ENCODE measurements at regions not wholly inside any gene's neighbourhood (a gene's known extent, or its start where the extent isn't known, plus 50 kb on each side); places are given as distances from the start of the nearest gene placed in this dataset.

DNA sequence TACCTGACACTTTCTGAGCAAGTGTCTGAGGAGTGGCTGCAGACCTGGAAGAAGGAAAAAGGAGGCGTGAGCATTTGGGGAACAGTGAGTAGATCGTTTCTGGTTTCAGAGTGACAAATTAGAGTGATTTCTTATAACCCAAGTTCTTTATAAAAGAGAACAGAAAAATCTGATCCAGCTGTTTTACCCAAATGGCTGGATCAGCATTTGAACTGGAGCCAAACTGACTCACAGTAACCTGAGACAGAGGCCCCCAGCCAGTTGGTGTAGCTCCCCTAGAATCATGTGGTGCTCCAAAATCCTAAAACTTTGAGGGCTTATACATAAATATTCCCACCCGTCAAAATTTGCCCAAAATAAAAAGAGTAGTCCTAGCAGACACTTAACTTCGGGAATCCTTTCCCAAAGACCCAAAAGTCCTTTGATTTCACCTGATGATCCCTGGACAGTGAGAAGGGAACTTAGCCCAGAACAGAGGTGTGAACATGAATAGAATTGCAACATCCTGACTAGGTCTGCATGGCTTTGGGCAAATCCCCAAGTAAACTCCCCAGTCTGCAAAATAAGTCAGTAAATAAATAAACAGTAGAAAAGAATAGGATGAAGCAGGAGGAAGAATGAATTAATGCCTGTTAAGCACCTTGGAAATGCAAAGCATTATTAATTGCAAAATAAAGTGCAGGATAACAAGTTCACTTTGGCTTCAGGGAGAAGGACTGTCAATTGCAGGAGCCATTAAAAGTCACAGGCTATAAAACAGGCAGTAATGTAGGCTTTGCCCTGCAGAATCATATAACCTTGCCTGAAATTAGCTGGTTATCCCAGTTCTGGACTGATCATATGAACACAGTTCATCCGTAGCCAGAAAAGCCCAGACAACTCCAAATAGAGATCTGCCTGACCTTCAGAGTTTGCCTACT, 262.0 kb upstream of the JARID2 start:
- no peaks in the 10 kb centered on the region for H3K36me3 ChIP-seq
- H3K27me3 ChIP-seq, result no peaks in the 10 kb centered on the region
- intact Hi-C loops (cut with DNase I), result no loop called here
- TF ChIP-seq POLR2A (IDR thresholded peaks at IDR 0.05), result no peak
- TF ChIP-seq CTCF (IDR thresholded peaks at IDR 0.05), result no peak
- TF ChIP-seq POLR2AphosphoS5 (IDR thresholded peaks at IDR 0.05; ENCODE audit: insufficient read depth in 1 of 2, low read depth in 1 of 2), result no peak
- H3K4me1 ChIP-seq, result peaks cover 14% of the 10 kb centered on the region
- no peak overlapping the region for H3K4me3 ChIP-seq
- no peak for DNase-seq (ENCODE audit: extremely low spot score in 2 of 2)
- no peaks in the 10 kb centered on the region for H3K9me3 ChIP-seq
- H3K27ac ChIP-seq, result no peak overlapping the region

- H3K4me1 ChIP-seq, result peaks cover 14% of the 10 kb centered on the region
- H3K4me3 ChIP-seq, result no peak overlapping the region
- no peaks in the 10 kb centered on the region for H3K36me3 ChIP-seq
- intact Hi-C loops (cut with DNase I), result no loop called here
- no peaks in the 10 kb centered on the region for H3K9me3 ChIP-seq
- H3K27ac ChIP-seq, result no peak overlapping the region
- TF ChIP-seq POLR2AphosphoS5 (IDR thresholded peaks at IDR 0.05; ENCODE audit: insufficient read depth in 1 of 2, low read depth in 1 of 2) (no peak), POLR2A (IDR thresholded peaks at IDR 0.05) (no peak), CTCF (IDR thresholded peaks at IDR 0.05) (no peak)
- no peak for DNase-seq (ENCODE audit: extremely low spot score in 2 of 2)
- no peaks in the 10 kb centered on the region for H3K27me3 ChIP-seq
Observed at GRCh38 chr6:14984519-14984853, 261.4 kb upstream of the JARID2 start.

GRCh38 chr6:14985366-14985765, 260.5 kb upstream of the JARID2 start:
- Histone ChIP-seq H3K9me3 (no peaks in the 10 kb centered on the region), H3K4me1 (peaks cover 14% of the 10 kb centered on the region), H3K36me3 (no peaks in the 10 kb centered on the region), H3K27ac (no peak overlapping the region), H3K4me3 (no peak overlapping the region), H3K27me3 (no peaks in the 10 kb centered on the region)
- intact Hi-C loops (cut with DNase I), result no loop called here
- DNase-seq (ENCODE audit: extremely low spot score in 2 of 2), result no peak
- TF ChIP-seq POLR2AphosphoS5 (IDR thresholded peaks at IDR 0.05; ENCODE audit: insufficient read depth in 1 of 2, low read depth in 1 of 2), result no peak
- no peak for TF ChIP-seq POLR2A (IDR thresholded peaks at IDR 0.05)
- no peak for TF ChIP-seq CTCF (IDR thresholded peaks at IDR 0.05)

GRCh38 chr6:14986370-14986769, 259.5 kb upstream of the JARID2 start:
- H3K36me3 ChIP-seq, result no peaks in the 10 kb centered on the region
- H3K27me3 ChIP-seq, result no peaks in the 10 kb centered on the region
- H3K9me3 ChIP-seq, result no peaks in the 10 kb centered on the region
- no peak for TF ChIP-seq CTCF (IDR thresholded peaks at IDR 0.05)
- no peak for TF ChIP-seq POLR2AphosphoS5 (IDR thresholded peaks at IDR 0.05; ENCODE audit: insufficient read depth in 1 of 2, low read depth in 1 of 2)
- no peak for TF ChIP-seq POLR2A (IDR thresholded peaks at IDR 0.05)
- peaks cover 14% of the 10 kb centered on the region for H3K4me1 ChIP-seq
- no peak overlapping the region for H3K27ac ChIP-seq
- no peak for DNase-seq (ENCODE audit: extremely low spot score in 2 of 2)
- intact Hi-C loops (cut with DNase I), result no loop called here
- H3K4me3 ChIP-seq, result no peak overlapping the region

- Histone ChIP-seq H3K27ac (no peak overlapping the region), H3K4me1 (peaks cover 14% of the 10 kb centered on the region), H3K9me3 (no peaks in the 10 kb centered on the region), H3K4me3 (no peak overlapping the region), H3K36me3 (no peaks in the 10 kb centered on the region), H3K27me3 (no peaks in the 10 kb centered on the region)
- intact Hi-C loops (cut with DNase I), result no loop called here
- TF ChIP-seq CTCF (IDR thresholded peaks at IDR 0.05) (no peak), POLR2AphosphoS5 (IDR thresholded peaks at IDR 0.05; ENCODE audit: insufficient read depth in 1 of 2, low read depth in 1 of 2) (no peak)
- no peak for DNase-seq (ENCODE audit: extremely low spot score in 2 of 2)
Observed at GRCh38 chr6:14987490-14987889, 258.4 kb upstream of the JARID2 start.
